GM12878 (cell line): ENCODE measurements at regions not wholly inside any gene's neighbourhood (a gene's known extent, or its start where the extent isn't known, plus 50 kb on each side); places are given as distances from the start of the nearest gene placed in this dataset.

ENCODE experiments used
- ATAC-seq: fragments of 200-7000 bp; cut with Tn5 transposase; 3 replicates; pipeline ENCODE4 v1.9.1; 2020; ENCODE audit warnings: mild to moderate bottlenecking, moderate library complexity
- BruUV-seq: library from RNA; stranded (reverse); fragments of 400-500 nt; replicated peaks from 2 replicates; lab custom pipeline; 2021; lab: Mats Ljungman, UMichigan
- CTCF ChIA-PET: fragments of 300-600 bp; sonication (Branson Sonifier 250); formaldehyde crosslinking; extraction: SDS; loops from one replicate; lab custom pipeline; 2021; ENCODE audit warnings: inconsistent platforms; lab: Yijun Ruan, JAX
- POLR2A ChIA-PET: fragments of 350-600 bp; formaldehyde crosslinking; extraction: SDS; loops from one replicate; lab custom pipeline; 2021; ENCODE audit warnings: inconsistent platforms; lab: Charles Lee
- RAD21 ChIA-PET: fragments of 300-600 bp; sonication (Branson Sonifier 250); formaldehyde crosslinking; loops from one replicate; lab custom pipeline; 2023; ENCODE audit warnings: antibody characterized with exemption; ENCODE audit not compliant: unreplicated experiment; lab: Charles Lee
- SMC1A ChIA-PET: fragments of 300-600 bp; sonication (Branson Sonifier 250); formaldehyde crosslinking; loops from one replicate; lab custom pipeline; 2023; ENCODE audit not compliant: unreplicated experiment, uncharacterized antibody; lab: Charles Lee
- DNase-seq: peaks from one replicate; pipeline ENCODE4 v3.0.0-alpha.2; 2011; ENCODE audit warnings: low read depth, low spot score
- FAIRE-seq: peaks from 3 replicates; lab custom pipeline; 2011; peaks lifted over from hg19 to GRCh38; lab: Jason Lieb, UNC
- H2AFZ ChIP-seq: 2 replicates; pipeline ENCODE4 v1.6.0; 2011; ENCODE audit warnings: low read depth, low read length, control low read depth; ENCODE audit not compliant: control insufficient read depth
- H3K27ac ChIP-seq: 2 replicates; pipeline ENCODE4 v1.5.1; 2011; ENCODE audit warnings: control low read depth; ENCODE audit not compliant: control insufficient read depth, insufficient read depth
- H3K27me3 ChIP-seq, 2 experiments: replicated peaks in 1 of 2; 2 replicates each; pipeline versions ENCODE4 v1.6.0 to v1.6.1; 2011; ENCODE audit warnings: low read length in 1 of 2; ENCODE audit not compliant: control insufficient read depth in 2 of 2, insufficient read depth in 2 of 2
- H3K36me3 ChIP-seq, 2 experiments: 2 replicates each; pipeline ENCODE4 v1.5.1; 2011; ENCODE audit warnings: low read length in 1 of 2; ENCODE audit not compliant: control insufficient read depth in 2 of 2, insufficient read depth in 2 of 2
- H3K4me1 ChIP-seq: 2 replicates; pipeline ENCODE4 v1.6.1; 2011; ENCODE audit warnings: mild to moderate bottlenecking, low read length, moderate library complexity, mixed read lengths; ENCODE audit not compliant: control insufficient read depth, insufficient read depth
- H3K4me2 ChIP-seq: 2 replicates; pipeline ENCODE4 v1.6.0; 2011; ENCODE audit warnings: control low read depth; ENCODE audit not compliant: control insufficient read depth, insufficient read depth
- H3K4me3 ChIP-seq: fragments of 200-600 bp; sonication (generic); 2 replicates; pipeline ENCODE4 v1.5.1; 2016
- H3K79me2 ChIP-seq: 2 replicates; pipeline ENCODE4 v1.6.0; 2011; ENCODE audit warnings: low read length; ENCODE audit not compliant: control insufficient read depth, insufficient read depth
- H3K9ac ChIP-seq: 2 replicates; pipeline ENCODE4 v1.8.0; 2011; ENCODE audit warnings: low read length, control low read depth, mixed read lengths; ENCODE audit not compliant: control insufficient read depth, insufficient read depth
- H3K9me3 ChIP-seq: replicated peaks from 3 replicates; pipeline ENCODE4 v1.5.1; 2011; ENCODE audit warnings: mild to moderate bottlenecking, low read length; ENCODE audit not compliant: control insufficient read depth, insufficient read depth
- H4K20me1 ChIP-seq: 2 replicates; pipeline ENCODE4 v1.6.0; 2011; ENCODE audit not compliant: control insufficient read depth, insufficient read depth
- ATF2 ChIP-seq: IDR thresholded peaks from 2 replicates; pipeline ENCODE4 v1.6.1; 2012; ENCODE audit warnings: low read length, inconsistent platforms
- CBX3 ChIP-seq: fragments of 200-600 bp; sonication (generic); IDR thresholded peaks from 2 replicates; pipeline ENCODE4 v1.6.1; 2016; ENCODE audit warnings: low read depth, borderline replicate concordance
- CTCF ChIP-seq, 3 experiments: IDR thresholded peaks in 2 of 3; conservative IDR thresholded peaks in 1 of 3; 2 replicates each; pipeline ENCODE4 v1.5.1; 2011; ENCODE audit warnings: low read depth in 3 of 3, low read length in 3 of 3, mild to moderate bottlenecking in 3 of 3, control low read depth in 2 of 3, moderate library complexity in 2 of 3, inconsistent platforms in 1 of 3, mixed read lengths in 1 of 3; ENCODE audit not compliant: control insufficient read depth in 2 of 3, insufficient read depth in 1 of 3; ENCODE audit errors: extremely low read depth in 1 of 3
- KAT2A ChIP-seq: conservative IDR thresholded peaks from 2 replicates; pipeline ENCODE4 v1.6.1; 2011; ENCODE audit warnings: low read depth, low read length; ENCODE audit not compliant: control insufficient read depth
- KLF5 ChIP-seq: fragments of 450-650 bp; IDR thresholded peaks from 2 replicates; pipeline ENCODE4 v1.6.1; 2014; ENCODE audit warnings: mild to moderate bottlenecking; ENCODE audit not compliant: partially characterized antibody
- MAX ChIP-seq: IDR thresholded peaks from 2 replicates; pipeline ENCODE4 v1.6.1; 2012; ENCODE audit warnings: low read depth, low read length, improper control_type of control experiment
- MTA2 ChIP-seq: fragments of 450-650 bp; IDR thresholded peaks from 2 replicates; pipeline ENCODE4 v1.6.1; 2016; ENCODE audit warnings: low read depth, mild to moderate bottlenecking, moderate library complexity
- MXI1 ChIP-seq: fragments of 150-350 bp; IDR thresholded peaks from 2 replicates; pipeline ENCODE4 v1.6.1; 2011; ENCODE audit warnings: low read depth, mild to moderate bottlenecking, inconsistent platforms, low read length, improper control_type of control experiment
- NFXL1 ChIP-seq: fragments of 450-650 bp; IDR thresholded peaks from 2 replicates; pipeline ENCODE4 v1.6.1; 2017; ENCODE audit warnings: antibody characterized with exemption, mild to moderate bottlenecking, borderline replicate concordance
- NR2C1 ChIP-seq: fragments of 450-650 bp; IDR thresholded peaks from 2 replicates; pipeline ENCODE4 v1.6.1; 2017; ENCODE audit warnings: antibody characterized with exemption, mild to moderate bottlenecking, moderate library complexity
- PML ChIP-seq: IDR thresholded peaks from 2 replicates; pipeline ENCODE4 v1.6.1; 2012; ENCODE audit warnings: low read length, inconsistent platforms
- PRDM15 ChIP-seq: fragments of 450-650 bp; formaldehyde crosslinking; IDR thresholded peaks from 2 replicates; pipeline ENCODE4 v1.4.0; 2020; ENCODE audit warnings: mild to moderate bottlenecking, moderate library complexity
- RBBP5 ChIP-seq: fragments of 200-600 bp; sonication (generic); conservative IDR thresholded peaks from 2 replicates; pipeline ENCODE4 v1.6.1; 2016
- ZNF592 ChIP-seq: fragments of 450-650 bp; IDR thresholded peaks from 2 replicates; pipeline ENCODE4 v1.6.1; 2017; ENCODE audit warnings: mild to moderate bottlenecking, moderate library complexity
- WGBS: methylation state at CpG from one replicate; pipeline ENCODE4 v1.1.6; 2016; ENCODE audit warnings: low lambda C conversion rate; ENCODE audit not compliant: insufficient replicate concordance, insufficient coverage; ENCODE audit errors: missing lambda C conversion rate; 5-methylcytosine and 5-hydroxymethylcytosine counted together
- in situ Hi-C: fragments of 300-500 bp; cut with MboI; formaldehyde crosslinking; loops from 9 replicates; pipeline ENCODE4 v1.14.3; 2018; ENCODE audit warnings: mixed read lengths
- intact Hi-C: fragments of 100-400 bp; cut with micrococcal nuclease; formaldehyde crosslinking; loops from one replicate; pipeline ENCODE4 v1.14.2; 2022; ENCODE audit not compliant: unreplicated experiment

- H4K20me1 ChIP-seq = no peaks in the 10 kb centered on the region
- H3K4me1 ChIP-seq = no peaks in the 10 kb centered on the region
- ChIA-PET CTCF (no interaction called here), RAD21 (interaction anchor here (0.6 kb wide), 1 partner anchor 115 kb away, joined by 3 read pairs; no protein-coding TSS in a partner anchor), POLR2A (no interaction called here), SMC1A (interaction anchor here (0.6 kb wide), 1 partner anchor 245 kb away, joined by 3 read pairs; no protein-coding TSS in a partner anchor)
- H3K27me3 ChIP-seq = no peaks in the 10 kb centered on the region
- H3K36me3 ChIP-seq = no peaks in the 10 kb centered on the region
- H3K27ac ChIP-seq = no peak overlapping the region
- DNase-seq (no peak), ATAC-seq (no peak), FAIRE-seq (no peak)
- H3K79me2 ChIP-seq = no peaks in the 10 kb centered on the region
- H3K9ac ChIP-seq = no peak overlapping the region
- WGBS = 0% methylated on average over 3 of the region's 3 CpGs
- no peak overlapping the region for H3K4me3 ChIP-seq
- in situ Hi-C loops (no loop called here), intact Hi-C loops (no loop called here)
- H3K9me3 ChIP-seq = no peaks in the 10 kb centered on the region
- H2AFZ ChIP-seq = no peak overlapping the region
- no peak overlapping the region for H3K4me2 ChIP-seq
- no TSS peak for BruUV-seq
- TF ChIP-seq MXI1 = no peak
- TF ChIP-seq ATF2 = no peak
- no peak for TF ChIP-seq CTCF (IDR thresholded peaks at IDR 0.05 in 2 of 3, conservative IDR thresholded peaks at IDR 0.05 in 1 of 3; ENCODE audit: control insufficient read depth in 2 of 3, extremely low read depth in 1 of 3, insufficient read depth in 1 of 3, low read depth in 3 of 3, low read length in 3 of 3)
- no peak for TF ChIP-seq RBBP5
- no peak for TF ChIP-seq MTA2
- TF ChIP-seq NR2C1 = no peak
- TF ChIP-seq PML = no peak
- TF ChIP-seq PRDM15 (CRISPR knock-in tag) = no peak
- no peak for TF ChIP-seq KAT2A
- no peak for TF ChIP-seq MAX
- no peak for TF ChIP-seq KLF5
- no peak for TF ChIP-seq CBX3
- TF ChIP-seq ZNF592 = no peak
- no peak for TF ChIP-seq NFXL1
These were observed 359.1 kb upstream of the PABPC4L start for GRCh38 chr4:134560728-134561127.
